ENCODE measurements at regions not wholly inside any gene's neighbourhood (a gene's known extent, or its start where the extent isn't known, plus 50 kb on each side); places are given as distances from the start of the nearest gene placed in this dataset.
A peak's percentile ranks its signal among the peaks of the same experiment; 100 is the strongest.

GRCh38 chr1:17913326-17914115 lies 158.4 kb downstream of the ACTL8 start:
- ATAC-seq (replicated peaks in 1 of 2) (no peak), DNase-seq (no peak)
- H3K27me3 Mint-ChIP-seq (ENCODE audit: low read depth) = peaks cover 55% of the 10 kb centered on the region
- H3K36me3 Mint-ChIP-seq (ENCODE audit: insufficient read depth in 2 of 2) = no peaks in the 10 kb centered on the region
- no peak overlapping the region for H3K27ac Mint-ChIP-seq
- H3K9me3 Mint-ChIP-seq = peaks cover 0 to 2% of the 10 kb centered on the region in 2 donors
- H3K4me1 Mint-ChIP-seq (ENCODE audit: low read depth) = no peaks in the 10 kb centered on the region
- H3K4me3 Mint-ChIP-seq = no peak overlapping the region

GRCh38 chr1:17914131-17914530 lies 159.0 kb downstream of the ACTL8 start:
- H3K4me3 Mint-ChIP-seq = no peak overlapping the region
- no peaks in the 10 kb centered on the region for H3K36me3 Mint-ChIP-seq (ENCODE audit: insufficient read depth in 2 of 2)
- no peak overlapping the region for H3K27ac Mint-ChIP-seq
- ATAC-seq (replicated peaks in 1 of 2) = no peak
- no peak for DNase-seq
- peaks cover 54% of the 10 kb centered on the region for H3K27me3 Mint-ChIP-seq (ENCODE audit: low read depth)
- no peaks in the 10 kb centered on the region for H3K4me1 Mint-ChIP-seq (ENCODE audit: low read depth)
- H3K9me3 Mint-ChIP-seq = peaks cover 0 to 2% of the 10 kb centered on the region in 2 donors

- Mint-ChIP-seq H3K9me3 (peaks cover 0 to 2% of the 10 kb centered on the region in 2 donors), H3K4me1 (ENCODE audit: low read depth) (no peaks in the 10 kb centered on the region), H3K4me3 (no peak overlapping the region), H3K27ac (no peak overlapping the region), H3K36me3 (ENCODE audit: insufficient read depth in 2 of 2) (no peaks in the 10 kb centered on the region), H3K27me3 (ENCODE audit: low read depth) (peaks cover 45% of the 10 kb centered on the region)
- DNase-seq (no peak), ATAC-seq (replicated peaks in 1 of 2) (no peak)
Measured at GRCh38 chr1:17914987-17915386, 159.9 kb downstream of the ACTL8 start.

GRCh38 chr1:17915511-17916197 lies 160.5 kb downstream of the ACTL8 start:
- no peak for DNase-seq
- H3K9me3 Mint-ChIP-seq = peaks cover 0 to 2% of the 10 kb centered on the region in 2 donors
- no peak overlapping the region for H3K27ac Mint-ChIP-seq
- ATAC-seq (replicated peaks in 1 of 2) = no peak
- no peaks in the 10 kb centered on the region for H3K36me3 Mint-ChIP-seq (ENCODE audit: insufficient read depth in 2 of 2)
- peaks cover 40% of the 10 kb centered on the region for H3K27me3 Mint-ChIP-seq (ENCODE audit: low read depth)
- H3K4me3 Mint-ChIP-seq = no peak overlapping the region
- no peaks in the 10 kb centered on the region for H3K4me1 Mint-ChIP-seq (ENCODE audit: low read depth)

GRCh38 chr1:17916702-17917101 lies 161.6 kb downstream of the ACTL8 start:
- Mint-ChIP-seq H3K27ac (no peak overlapping the region), H3K4me3 (no peak overlapping the region), H3K36me3 (ENCODE audit: insufficient read depth in 2 of 2) (no peaks in the 10 kb centered on the region), H3K9me3 (peaks cover 0 to 2% of the 10 kb centered on the region in 2 donors), H3K27me3 (ENCODE audit: low read depth) (peaks cover 34% of the 10 kb centered on the region), H3K4me1 (ENCODE audit: low read depth) (no peaks in the 10 kb centered on the region)
- ATAC-seq (replicated peaks in 1 of 2) = no peak
- DNase-seq = no peak

- Mint-ChIP-seq H3K9me3 (peaks cover 0 to 2% of the 10 kb centered on the region in 2 donors), H3K4me1 (ENCODE audit: low read depth) (no peaks in the 10 kb centered on the region), H3K27ac (no peak overlapping the region), H3K27me3 (ENCODE audit: low read depth) (peaks cover 34% of the 10 kb centered on the region), H3K36me3 (ENCODE audit: insufficient read depth in 2 of 2) (no peaks in the 10 kb centered on the region), H3K4me3 (no peak overlapping the region)
- ATAC-seq (replicated peaks in 1 of 2) = no peak
- DNase-seq = no peak
Measured at GRCh38 chr1:17919525-17920439, 164.6 kb downstream of the ACTL8 start.

GRCh38 chr1:17920881-17921640 lies 165.9 kb downstream of the ACTL8 start:
- peaks cover 27% of the 10 kb centered on the region for H3K27me3 Mint-ChIP-seq (ENCODE audit: low read depth)
- ATAC-seq (replicated peaks in 1 of 2) (no peak), DNase-seq (no peak)
- H3K36me3 Mint-ChIP-seq (ENCODE audit: insufficient read depth in 2 of 2) = no peaks in the 10 kb centered on the region
- H3K9me3 Mint-ChIP-seq = peaks cover 0 to 2% of the 10 kb centered on the region in 2 donors
- no peak overlapping the region for H3K27ac Mint-ChIP-seq
- no peaks in the 10 kb centered on the region for H3K4me1 Mint-ChIP-seq (ENCODE audit: low read depth)
- H3K4me3 Mint-ChIP-seq = no peak overlapping the region

GRCh38 chr1:17922833-17923232 lies 167.7 kb downstream of the ACTL8 start:
- Mint-ChIP-seq H3K27ac (no peak overlapping the region), H3K27me3 (ENCODE audit: low read depth) (peaks cover 18% of the 10 kb centered on the region), H3K36me3 (ENCODE audit: insufficient read depth in 2 of 2) (no peaks in the 10 kb centered on the region), H3K4me1 (ENCODE audit: low read depth) (no peaks in the 10 kb centered on the region), H3K4me3 (no peak overlapping the region), H3K9me3 (peaks cover 0 to 1% of the 10 kb centered on the region in 2 donors)
- ATAC-seq (replicated peaks in 1 of 2) (no peak), DNase-seq (peak; percentile 13 to 15)

- H3K27me3 Mint-ChIP-seq (ENCODE audit: low read depth) = peaks cover 19% of the 10 kb centered on the region
- no peaks in the 10 kb centered on the region for H3K36me3 Mint-ChIP-seq (ENCODE audit: insufficient read depth in 2 of 2)
- no peaks in the 10 kb centered on the region for H3K4me1 Mint-ChIP-seq (ENCODE audit: low read depth)
- DNase-seq (no peak), ATAC-seq (replicated peaks in 1 of 2) (no peak)
- no peaks in the 10 kb centered on the region for H3K9me3 Mint-ChIP-seq
- no peak overlapping the region for H3K27ac Mint-ChIP-seq
- H3K4me3 Mint-ChIP-seq = no peak overlapping the region
Measured at GRCh38 chr1:17923666-17924065, 168.5 kb downstream of the ACTL8 start.

GRCh38 chr1:17924578-17924977 lies 169.4 kb downstream of the ACTL8 start:
- Mint-ChIP-seq H3K4me3 (no peak overlapping the region), H3K36me3 (ENCODE audit: insufficient read depth in 2 of 2) (no peaks in the 10 kb centered on the region), H3K9me3 (no peaks in the 10 kb centered on the region), H3K27me3 (ENCODE audit: low read depth) (peaks cover 19% of the 10 kb centered on the region), H3K27ac (no peak overlapping the region), H3K4me1 (ENCODE audit: low read depth) (no peaks in the 10 kb centered on the region)
- ATAC-seq (replicated peaks in 1 of 2) (no peak), DNase-seq (no peak)

GRCh38 chr1:17925290-17926237 lies 170.4 kb downstream of the ACTL8 start:
- H3K4me3 Mint-ChIP-seq = no peak overlapping the region
- DNase-seq = no peak

GRCh38 chr1:17926906-17927305 lies 171.8 kb downstream of the ACTL8 start:
- Mint-ChIP-seq H3K36me3 (ENCODE audit: insufficient read depth in 2 of 2) (no peaks in the 10 kb centered on the region), H3K9me3 (no peaks in the 10 kb centered on the region), H3K27me3 (ENCODE audit: low read depth) (peaks cover 19% of the 10 kb centered on the region), H3K4me3 (no peak overlapping the region), H3K4me1 (ENCODE audit: low read depth) (no peaks in the 10 kb centered on the region), H3K27ac (no peak overlapping the region)
- no peak for DNase-seq
- no peak for ATAC-seq (replicated peaks in 1 of 2)

More at GRCh38 chr1:17925290-17926237, 170.4 kb downstream of the ACTL8 start:
- Mint-ChIP-seq H3K4me1 (ENCODE audit: low read depth) (no peaks in the 10 kb centered on the region), H3K36me3 (ENCODE audit: insufficient read depth in 2 of 2) (no peaks in the 10 kb centered on the region), H3K27ac (no peak overlapping the region), H3K9me3 (no peaks in the 10 kb centered on the region), H3K27me3 (ENCODE audit: low read depth) (peaks cover 19% of the 10 kb centered on the region)
- no peak for ATAC-seq (replicated peaks in 1 of 2)
